ENCODE measurements at regions not wholly inside any gene's neighbourhood (a gene's known extent, or its start where the extent isn't known, plus 50 kb on each side); places are given as distances from the start of the nearest gene placed in this dataset.

DNA sequence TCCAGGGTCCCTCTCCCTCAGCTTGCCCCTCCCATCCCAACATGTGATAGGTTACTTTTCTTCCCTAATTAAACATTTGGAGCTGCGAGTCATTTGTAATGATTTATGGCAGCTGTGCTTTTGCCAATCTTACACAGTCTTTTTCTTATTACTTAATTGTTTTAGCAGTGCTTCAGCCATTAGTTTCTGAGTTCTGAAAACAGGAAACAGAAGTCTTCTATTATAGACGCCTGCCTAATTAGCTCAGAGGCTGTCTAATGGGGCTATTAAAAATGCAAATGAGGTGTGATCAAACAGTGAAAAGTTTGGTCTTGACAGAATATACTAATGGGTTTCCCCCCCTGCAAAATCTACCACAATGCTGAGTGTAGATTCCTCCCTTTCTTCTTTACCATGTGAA is 388.3 kb upstream of the CELF4 start:
- no peaks in the 10 kb centered on the region for H3K9me3 ChIP-seq
- no peaks in the 10 kb centered on the region for H3K4me1 ChIP-seq
- H3K27me3 ChIP-seq: no peaks in the 10 kb centered on the region
- H3K36me3 ChIP-seq: no peaks in the 10 kb centered on the region
- no peak for DNase-seq
- TF ChIP-seq EP300 (IDR thresholded peaks at IDR 0.05) (no peak), POLR2AphosphoS5 (IDR thresholded peaks at IDR 0.05) (no peak), POLR2A (IDR thresholded peaks at IDR 0.05) (no peak)
- TF ChIP-seq, protein P1, sequence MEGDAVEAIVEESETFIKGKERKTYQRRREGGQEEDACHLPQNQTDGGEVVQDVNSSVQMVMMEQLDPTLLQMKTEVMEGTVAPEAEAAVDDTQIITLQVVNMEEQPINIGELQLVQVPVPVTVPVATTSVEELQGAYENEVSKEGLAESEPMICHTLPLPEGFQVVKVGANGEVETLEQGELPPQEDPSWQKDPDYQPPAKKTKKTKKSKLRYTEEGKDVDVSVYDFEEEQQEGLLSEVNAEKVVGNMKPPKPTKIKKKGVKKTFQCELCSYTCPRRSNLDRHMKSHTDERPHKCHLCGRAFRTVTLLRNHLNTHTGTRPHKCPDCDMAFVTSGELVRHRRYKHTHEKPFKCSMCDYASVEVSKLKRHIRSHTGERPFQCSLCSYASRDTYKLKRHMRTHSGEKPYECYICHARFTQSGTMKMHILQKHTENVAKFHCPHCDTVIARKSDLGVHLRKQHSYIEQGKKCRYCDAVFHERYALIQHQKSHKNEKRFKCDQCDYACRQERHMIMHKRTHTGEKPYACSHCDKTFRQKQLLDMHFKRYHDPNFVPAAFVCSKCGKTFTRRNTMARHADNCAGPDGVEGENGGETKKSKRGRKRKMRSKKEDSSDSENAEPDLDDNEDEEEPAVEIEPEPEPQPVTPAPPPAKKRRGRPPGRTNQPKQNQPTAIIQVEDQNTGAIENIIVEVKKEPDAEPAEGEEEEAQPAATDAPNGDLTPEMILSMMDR (IDR thresholded peaks at IDR 0.05): no peak
- 42 to 45% methylated on average over 2 of the region's 2 CpGs for WGBS, 2 donors
- H3K27ac ChIP-seq: no peak overlapping the region
- H3K4me3 ChIP-seq: no peak overlapping the region
- intact Hi-C loops (cut with DNase I): no loop called here

DNA sequence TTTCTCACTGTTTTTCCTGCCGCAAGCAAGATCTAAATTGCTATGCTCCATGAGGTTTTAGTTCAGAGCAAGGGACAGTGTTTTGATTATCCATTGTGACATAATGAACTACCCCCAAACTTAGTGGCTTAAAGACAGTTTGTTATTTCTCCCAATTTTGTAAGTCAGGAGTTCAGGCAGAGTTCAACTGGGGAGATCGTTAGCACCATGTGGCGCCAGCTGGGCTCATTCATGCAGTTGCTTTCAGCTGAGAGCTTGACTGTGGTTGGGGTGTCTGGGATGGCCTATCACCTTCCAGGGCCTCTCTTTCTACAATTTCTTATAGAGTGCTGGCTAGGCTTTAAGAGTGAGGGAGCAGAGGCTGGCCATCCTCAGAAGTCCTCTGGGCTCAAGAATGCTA is 382.9 kb upstream of the CELF4 start:
- intact Hi-C loops (cut with DNase I): no loop called here
- DNase-seq: no peak
- no peak overlapping the region for H3K4me3 ChIP-seq

DNA sequence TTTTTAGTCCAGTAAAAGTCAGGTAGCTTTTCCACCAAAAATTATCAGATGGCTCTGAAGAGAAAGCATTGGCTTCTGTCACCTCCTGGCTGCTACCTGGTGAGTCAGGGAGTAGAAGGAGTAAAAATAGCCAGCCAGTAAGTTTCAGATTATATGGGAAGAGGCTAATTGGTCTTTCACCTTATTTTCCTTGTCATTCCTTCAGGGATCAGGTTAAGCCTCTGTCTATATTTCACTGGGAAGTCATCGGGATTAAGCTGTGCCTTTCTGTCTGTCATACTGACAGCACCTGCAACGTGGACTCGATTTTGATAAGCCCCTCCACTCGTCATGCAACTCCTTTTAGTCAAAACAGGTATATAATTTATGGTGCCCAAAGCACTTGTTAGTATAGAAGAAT is 380.7 kb upstream of the CELF4 start:
- no peaks in the 10 kb centered on the region for H3K36me3 ChIP-seq
- intact Hi-C loops (cut with DNase I): no loop called here
- H3K4me1 ChIP-seq: no peaks in the 10 kb centered on the region
- DNase-seq: no peak
- no peaks in the 10 kb centered on the region for H3K27me3 ChIP-seq
- no peaks in the 10 kb centered on the region for H3K9me3 ChIP-seq
- WGBS, 2 donors: 32 to 62% methylated on average over 4 of the region's 4 CpGs
- no peak overlapping the region for H3K27ac ChIP-seq
- TF ChIP-seq POLR2AphosphoS5 (IDR thresholded peaks at IDR 0.05) (no peak), EP300 (IDR thresholded peaks at IDR 0.05) (no peak), POLR2A (IDR thresholded peaks at IDR 0.05) (no peak)
- TF ChIP-seq, protein P1 (IDR thresholded peaks at IDR 0.05): no peak
- H3K4me3 ChIP-seq: no peak overlapping the region

More for the DNA sequence above, 382.9 kb upstream of the CELF4 start:
- Histone ChIP-seq H3K36me3 (no peaks in the 10 kb centered on the region), H3K27me3 (no peaks in the 10 kb centered on the region), H3K27ac (no peak overlapping the region), H3K9me3 (no peaks in the 10 kb centered on the region), H3K4me1 (no peaks in the 10 kb centered on the region)
- 89% methylated on average over 3 of the region's 3 CpGs for WGBS, 2 donors
- TF ChIP-seq POLR2A (IDR thresholded peaks at IDR 0.05) (no peak), EP300 (IDR thresholded peaks at IDR 0.05) (no peak), POLR2AphosphoS5 (IDR thresholded peaks at IDR 0.05) (no peak)
- TF ChIP-seq, protein P1 (IDR thresholded peaks at IDR 0.05): no peak

DNA sequence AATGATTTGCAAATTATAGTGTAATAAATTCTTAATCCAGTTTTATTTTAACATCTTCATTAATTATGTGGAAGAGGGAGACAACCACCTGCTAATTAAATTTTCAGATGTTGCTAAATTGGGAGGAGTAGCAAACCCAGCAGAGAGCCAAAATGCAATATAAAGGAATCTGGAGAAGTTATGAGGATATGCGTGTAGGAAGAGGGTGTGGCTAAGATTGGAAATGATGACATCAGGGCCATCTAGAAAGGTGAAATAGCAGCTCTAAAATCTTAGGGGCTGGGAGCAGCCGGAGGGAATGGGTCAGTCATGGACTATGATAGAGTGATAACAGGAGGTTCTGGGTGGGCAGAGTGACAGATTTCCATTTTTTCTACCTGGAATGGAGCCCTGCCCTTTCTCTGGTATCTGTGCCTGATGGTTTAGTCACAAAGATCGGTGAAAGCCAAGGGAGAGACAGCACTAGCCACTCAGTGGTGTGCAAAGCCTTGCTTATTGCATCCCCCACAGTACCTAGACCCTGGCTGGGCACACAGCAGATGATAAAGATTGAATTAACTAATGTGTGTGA is 379.2 kb upstream of the CELF4 start:
- Histone ChIP-seq H3K4me3 (no peak overlapping the region), H3K9me3 (no peaks in the 10 kb centered on the region), H3K27ac (no peak overlapping the region), H3K36me3 (no peaks in the 10 kb centered on the region), H3K4me1 (no peaks in the 10 kb centered on the region), H3K27me3 (no peaks in the 10 kb centered on the region)
- intact Hi-C loops (cut with DNase I): no loop called here
- WGBS, 2 donors: 75 to 82% methylated on average over 3 of the region's 3 CpGs
- TF ChIP-seq POLR2A (IDR thresholded peaks at IDR 0.05): no peak
- TF ChIP-seq POLR2AphosphoS5 (IDR thresholded peaks at IDR 0.05): no peak
- no peak for TF ChIP-seq EP300 (IDR thresholded peaks at IDR 0.05)
- TF ChIP-seq, protein P1 (IDR thresholded peaks at IDR 0.05): no peak
- no peak for DNase-seq

DNA sequence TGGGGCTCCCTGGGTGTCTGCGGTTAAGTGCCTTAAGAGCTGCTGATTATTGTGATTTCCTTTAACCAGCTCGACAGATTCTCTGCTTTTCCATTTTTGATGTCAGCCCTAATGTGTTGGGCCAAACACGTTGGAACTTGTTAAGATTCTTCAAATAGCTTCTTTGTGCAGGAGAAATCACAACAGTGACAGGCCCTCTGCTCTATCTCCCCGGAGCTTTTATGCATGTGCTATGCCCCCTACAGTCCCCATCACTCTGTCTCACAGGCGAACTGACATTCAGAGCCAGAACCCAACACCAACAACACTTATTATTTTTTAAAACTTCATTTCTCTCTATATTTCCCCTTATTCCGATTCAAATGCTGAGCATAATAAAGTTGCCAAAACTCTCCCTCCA is 371.7 kb upstream of the CELF4 start:
- 75 to 79% methylated on average over 6 of the region's 6 CpGs for WGBS, 2 donors
- Histone ChIP-seq H3K27ac (no peak overlapping the region), H3K9me3 (no peaks in the 10 kb centered on the region), H3K4me1 (no peaks in the 10 kb centered on the region), H3K36me3 (no peaks in the 10 kb centered on the region), H3K27me3 (no peaks in the 10 kb centered on the region), H3K4me3 (no peak overlapping the region)
- DNase-seq: no peak
- intact Hi-C loops (cut with DNase I): no loop called here
- TF ChIP-seq, protein P1 (IDR thresholded peaks at IDR 0.05): no peak
- TF ChIP-seq POLR2A (IDR thresholded peaks at IDR 0.05): no peak
- TF ChIP-seq POLR2AphosphoS5 (IDR thresholded peaks at IDR 0.05): no peak
- TF ChIP-seq EP300 (IDR thresholded peaks at IDR 0.05): no peak

Data from sigmoid colon (tissue), 6 donors.